H1 (cell line): ENCODE measurements at regions not wholly inside any gene's neighbourhood (a gene's known extent, or its start where the extent isn't known, plus 50 kb on each side); places are given as distances from the start of the nearest gene placed in this dataset.
"Not testable (repeated sequence)": the region's sequence is repeated elsewhere in the genome, so short reads cannot be mapped to it uniquely, and the experiment has no call there.

ENCODE experiments used
- CTCF ChIA-PET: fragments of 300-600 bp; sonication (Branson Sonifier 250); formaldehyde crosslinking; loops from one replicate; lab custom pipeline; 2021; ENCODE audit not compliant: partially characterized antibody; lab: Charles Lee
- POLR2A ChIA-PET: fragments of 300-600 bp; sonication (Branson Sonifier 250); formaldehyde crosslinking; loops from one replicate; lab custom pipeline; 2021; ENCODE audit warnings: inconsistent platforms; ENCODE audit not compliant: partially characterized antibody; lab: Charles Lee
- DNase-seq, 2 experiments: peaks; one replicate each; pipeline versions ENCODE4 v3.0.0 to v3.0.0-alpha.2; 2010 to 2022; ENCODE audit warnings: low spot score in 2 of 2, low read depth in 1 of 2, mixed read lengths in 1 of 2
- FAIRE-seq: peaks from 2 replicates; lab custom pipeline; 2011; peaks lifted over from hg19 to GRCh38; lab: Jason Lieb, UNC
- H2AFZ ChIP-seq: 2 replicates; pipeline ENCODE4 v1.8.1; 2012; ENCODE audit warnings: low read length, inconsistent platforms
- H2AK5ac ChIP-seq: 2 replicates; pipeline ENCODE4 v1.6.1; 2013; ENCODE audit warnings: low read depth, low read length
- H2BK120ac ChIP-seq: replicated peaks from 2 replicates; pipeline ENCODE3; 2013; ENCODE audit warnings: low read depth, low read length, inconsistent platforms
- H2BK12ac ChIP-seq: 2 replicates; pipeline ENCODE4 v1.6.1; 2013; ENCODE audit warnings: low read depth, low read length
- H2BK15ac ChIP-seq: 2 replicates; pipeline ENCODE4 v1.6.1; 2013; ENCODE audit warnings: low read length
- H2BK20ac ChIP-seq: 2 replicates; pipeline ENCODE4 v1.6.1; 2013; ENCODE audit warnings: low read length
- H2BK5ac ChIP-seq: 2 replicates; pipeline ENCODE4 v1.6.1; 2013; ENCODE audit warnings: low read depth, low read length
- H3K14ac ChIP-seq: 2 replicates; pipeline ENCODE4 v1.6.1; 2013; ENCODE audit warnings: inconsistent platforms; ENCODE audit not compliant: insufficient read length
- H3K18ac ChIP-seq: 2 replicates; pipeline ENCODE4 v1.6.1; 2013; ENCODE audit warnings: low read length; ENCODE audit errors: extremely low read depth
- H3K23ac ChIP-seq: 2 replicates; pipeline ENCODE4 v1.6.1; 2013; ENCODE audit warnings: inconsistent platforms; ENCODE audit not compliant: insufficient read length
- H3K23me2 ChIP-seq: 2 replicates; pipeline ENCODE4 v1.6.1; 2013; ENCODE audit warnings: low read depth, low read length
- H3K27ac ChIP-seq: 2 replicates; pipeline ENCODE4 v1.6.1; 2011; ENCODE audit warnings: low read depth, low read length, inconsistent platforms
- H3K27me3 ChIP-seq, 4 experiments: replicated peaks in 1 of 4; 1 replicate in 1 of 4; 2 replicates in 3 of 4; pipeline versions ENCODE4 v1.6.1 to v1.8.1; 2011 to 2013; ENCODE audit warnings: low read length in 3 of 4, mild to moderate bottlenecking in 3 of 4, inconsistent platforms in 2 of 4, mixed read lengths in 2 of 4, moderate library complexity in 1 of 4; ENCODE audit not compliant: control insufficient read depth in 3 of 4, insufficient read depth in 3 of 4; ENCODE audit errors: extremely low read depth in 1 of 4
- H3K36me3 ChIP-seq, 4 experiments: 2 replicates each; pipeline versions ENCODE4 v1.6.1 to v1.8.1; 2011 to 2013; ENCODE audit warnings: mild to moderate bottlenecking in 4 of 4, low read length in 3 of 4, moderate library complexity in 2 of 4, control low read depth in 1 of 4, inconsistent platforms in 1 of 4; ENCODE audit not compliant: insufficient read depth in 4 of 4, control insufficient read depth in 2 of 4
- H3K4ac ChIP-seq: replicated peaks from 2 replicates; pipeline ENCODE3; 2013; ENCODE audit warnings: low read length, low read depth, mixed read lengths, inconsistent platforms; ENCODE audit not compliant: insufficient read length
- H3K4me1 ChIP-seq, 4 experiments: replicated peaks in 1 of 4; 1 replicate in 1 of 4; 2 replicates in 3 of 4; pipeline versions ENCODE4 v1.6.1 to v1.8.1; 2011 to 2013; ENCODE audit warnings: low read length in 3 of 4, inconsistent platforms in 2 of 4, mixed read lengths in 1 of 4; ENCODE audit not compliant: insufficient read depth in 4 of 4, control insufficient read depth in 3 of 4
- H3K4me2 ChIP-seq, 2 experiments: 2 replicates each; pipeline versions ENCODE4 v1.6.1 to v1.8.1; 2011 to 2013; ENCODE audit warnings: low read depth in 2 of 2, low read length in 2 of 2, control low read depth in 1 of 2, inconsistent platforms in 1 of 2, mild to moderate bottlenecking in 1 of 2; ENCODE audit not compliant: insufficient read depth in 1 of 2
- H3K4me3 ChIP-seq, 4 experiments: fragments of 200-600, 300-600 bp in 1 of 4; sonication (generic), shearing (Covaris generic), sonication (Bioruptor Twin) in 1 of 4; 2 replicates each; pipeline versions ENCODE4 v1.5.1 to v1.8.1; 2011 to 2016; ENCODE audit warnings: low read length in 4 of 4, low read depth in 3 of 4, control low read depth in 2 of 4, inconsistent platforms in 2 of 4, mild to moderate bottlenecking in 2 of 4, mixed read lengths in 1 of 4, moderate library complexity in 1 of 4; ENCODE audit not compliant: insufficient read depth in 2 of 4; ENCODE audit errors: extremely low read depth in 1 of 4
- H3K56ac ChIP-seq: replicated peaks from 2 replicates; pipeline ENCODE3; 2013; ENCODE audit warnings: low read depth, mild to moderate bottlenecking, mixed read lengths, low read length, inconsistent platforms; ENCODE audit not compliant: insufficient read length
- H3K79me1 ChIP-seq: 2 replicates; pipeline ENCODE4 v1.6.1; 2013; ENCODE audit warnings: low read depth, low read length, control low read depth
- H3K79me2 ChIP-seq, 2 experiments: 2 replicates each; pipeline versions ENCODE4 v1.6.1 to v1.8.1; 2012 to 2013; ENCODE audit warnings: low read length in 2 of 2, mild to moderate bottlenecking in 2 of 2, inconsistent platforms in 1 of 2; ENCODE audit not compliant: insufficient read depth in 2 of 2, control insufficient read depth in 1 of 2
- H3K9ac ChIP-seq, 4 experiments: replicated peaks in 1 of 4; 1 replicate in 1 of 4; 2 replicates in 3 of 4; pipeline versions ENCODE4 v1.6.1 to v1.8.1; 2011 to 2013; ENCODE audit warnings: low read depth in 3 of 4, low read length in 3 of 4, control low read depth in 2 of 4, mild to moderate bottlenecking in 2 of 4, moderate library complexity in 2 of 4, inconsistent platforms in 1 of 4; ENCODE audit errors: extremely low read depth in 1 of 4
- H3K9me3 ChIP-seq, 2 experiments: 2 replicates each; pipeline versions ENCODE4 v1.6.1 to v1.8.1; 2012 to 2013; ENCODE audit warnings: mild to moderate bottlenecking in 2 of 2, moderate library complexity in 2 of 2, control low read depth in 1 of 2, inconsistent platforms in 1 of 2, low read depth in 1 of 2, low read length in 1 of 2, mixed read lengths in 1 of 2; ENCODE audit not compliant: insufficient read depth in 2 of 2
- H4K20me1 ChIP-seq, 2 experiments: replicated peaks in 1 of 2; 2 replicates each; pipeline versions ENCODE3 to v1.8.1; 2011 to 2013; ENCODE audit warnings: inconsistent platforms in 2 of 2, low read length in 2 of 2, mild to moderate bottlenecking in 1 of 2; ENCODE audit not compliant: insufficient read depth in 2 of 2, control insufficient read depth in 1 of 2
- H4K5ac ChIP-seq: 2 replicates; pipeline ENCODE4 v1.6.1; 2013; ENCODE audit warnings: low read length, low read depth, mixed read lengths, inconsistent platforms; ENCODE audit not compliant: insufficient read length
- H4K8ac ChIP-seq: 2 replicates; pipeline ENCODE4 v1.8.0; 2013; ENCODE audit warnings: mild to moderate bottlenecking, moderate library complexity, low read length, inconsistent platforms; ENCODE audit not compliant: insufficient read depth; ENCODE audit errors: extremely low read depth
- H4K91ac ChIP-seq: replicated peaks from 2 replicates; pipeline ENCODE3; 2013; ENCODE audit warnings: low read length, mixed read lengths, inconsistent platforms; ENCODE audit not compliant: insufficient read length
- WGBS, 2 experiments: shearing (Covaris generic) in 1 of 2; methylation state at CpG; one replicate each; pipeline versions ENCODE4 v1.1.6 to v1.1.7; 2013 to 2015; ENCODE audit warnings: low lambda C conversion rate in 2 of 2, mixed read lengths in 2 of 2, inconsistent platforms in 1 of 2, low coverage in 1 of 2, missing lambda C conversion rate in 1 of 2; ENCODE audit not compliant: insufficient replicate concordance in 2 of 2, insufficient coverage in 1 of 2, insufficient read length in 1 of 2; ENCODE audit errors: extremely low coverage in 1 of 2, missing lambda C conversion rate in 1 of 2; 5-methylcytosine and 5-hydroxymethylcytosine counted together

DNA sequence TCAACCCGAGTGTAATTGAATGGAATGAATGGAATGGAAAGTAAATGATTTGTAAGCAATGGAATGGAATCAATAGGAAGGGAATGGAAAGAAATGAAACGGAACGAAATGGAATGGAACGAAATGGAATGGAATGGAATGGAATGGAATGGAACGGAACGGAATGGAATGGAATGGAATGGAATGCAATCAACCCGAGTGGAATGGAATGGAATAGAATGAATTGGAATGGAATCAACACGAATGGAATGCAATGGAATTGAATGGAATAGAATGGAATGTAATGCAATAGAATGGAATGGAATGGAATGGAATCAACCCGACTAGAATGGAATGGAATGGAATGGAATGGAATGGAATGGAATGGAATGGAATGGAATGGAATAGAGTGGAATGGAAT is 1148.7 kb downstream of the RPIA start:
- H3K23ac ChIP-seq, CTCF ChIA-PET: not testable (repeated sequence)

More for the DNA sequence above, 1148.7 kb downstream of the RPIA start:
- H3K4me3 ChIP-seq, H3K79me1 ChIP-seq, H2AK5ac ChIP-seq, H3K18ac ChIP-seq, H3K4me1 ChIP-seq, H3K27me3 ChIP-seq, H3K14ac ChIP-seq, FAIRE-seq, H3K79me2 ChIP-seq, H2BK15ac ChIP-seq, H2BK120ac ChIP-seq, H2BK12ac ChIP-seq, H4K20me1 ChIP-seq, H4K8ac ChIP-seq, H4K5ac ChIP-seq, H3K4me2 ChIP-seq, H2AFZ ChIP-seq, POLR2A ChIA-PET, H2BK20ac ChIP-seq, H3K56ac ChIP-seq, H3K27ac ChIP-seq, H3K9ac ChIP-seq, H3K36me3 ChIP-seq, H3K4ac ChIP-seq, H2BK5ac ChIP-seq, H4K91ac ChIP-seq, DNase-seq: not testable (repeated sequence)
- Histone ChIP-seq H3K23me2 (peaks cover 36% of the 10 kb centered on the region; the same call in 1 of the 2 replicates), H3K9me3 (peaks cover 18 to 63% of the 10 kb centered on the region in 2 experiments)
- WGBS, 2 experiments: 69 to 99% methylated on average over 6 to 9 of the region's 9 CpGs
